Spleen (tissue), 11 donors: ENCODE measurements at regions not wholly inside any gene's neighbourhood (a gene's known extent, or its start where the extent isn't known, plus 50 kb on each side); places are given as distances from the start of the nearest gene placed in this dataset.
A peak's percentile ranks its signal among the peaks of the same experiment; 100 is the strongest.

ENCODE experiments used
- DNase-seq: peaks from one replicate; pipeline ENCODE4 v3.0.0-alpha.2; 2020
- H3K27ac ChIP-seq, 8 donors: fragments of 200-600 bp; sonication (generic) in 7 of 8; 1 replicate in 4 of 8; 2 replicates in 4 of 8; pipeline versions ENCODE4 v1.5.0 to v1.8.0; 2016 to 2021; ENCODE audit warnings: inconsistent platforms in 4 of 8, mild to moderate bottlenecking in 4 of 8, moderate library complexity in 1 of 8
- H3K27me3 ChIP-seq, 7 donors: fragments of 200-600 bp; sonication (generic) in 6 of 7; replicated peaks in 1 of 7; 1 replicate in 4 of 7; 2 replicates in 3 of 7; pipeline versions ENCODE4 v1.5.0 to v1.8.0; 2016 to 2021; ENCODE audit warnings: inconsistent platforms in 3 of 7, mild to moderate bottlenecking in 1 of 7
- H3K36me3 ChIP-seq, 6 donors: fragments of 200-600 bp; sonication (generic) in 5 of 6; 1 replicate in 4 of 6; 2 replicates in 2 of 6; pipeline versions ENCODE4 v1.5.0 to v1.8.0; 2016 to 2021; ENCODE audit warnings: inconsistent platforms in 2 of 6
- H3K4me1 ChIP-seq, 6 donors: fragments of 200-600 bp; sonication (generic) in 5 of 6; 1 replicate in 3 of 6; 2 replicates in 3 of 6; pipeline versions ENCODE4 v1.5.0 to v1.8.0; 2016 to 2021; ENCODE audit warnings: inconsistent platforms in 3 of 6
- H3K4me3 ChIP-seq, 8 donors: fragments of 200-600 bp; sonication (generic) in 7 of 8; 1 replicate in 4 of 8; 2 replicates in 4 of 8; pipeline versions ENCODE4 v1.5.0 to v1.8.0; 2016 to 2021; ENCODE audit warnings: inconsistent platforms in 4 of 8, mild to moderate bottlenecking in 4 of 8, moderate library complexity in 2 of 8
- H3K9me3 ChIP-seq, 8 donors: fragments of 200-600 bp; sonication (generic) in 7 of 8; 1 replicate in 4 of 8; 2 replicates in 4 of 8; pipeline versions ENCODE4 v1.5.0 to v1.8.0; 2016 to 2021; ENCODE audit warnings: inconsistent platforms in 4 of 8
- POLR2A ChIP-seq, 3 donors: fragments of 450-650 bp; IDR thresholded peaks; one replicate each; pipeline ENCODE4 v1.5.1; 2017; ENCODE audit warnings: antibody characterized with exemption in 3 of 3, mild to moderate bottlenecking in 1 of 3
- POLR2AphosphoS5 ChIP-seq, 3 donors: sonication (generic); formaldehyde crosslinking; IDR thresholded peaks; one replicate each; pipeline ENCODE4 v1.5.1; 2017; ENCODE audit warnings: antibody characterized with exemption in 3 of 3
- WGBS, 5 donors: extraction: QIAGEN DNeasy Blood & Tissue Kit in 3 of 5; methylation state at CpG; one replicate each; pipeline versions ENCODE4 v1.1.5 to v1.1.7; 2013 to 2018; 5-methylcytosine and 5-hydroxymethylcytosine counted together
- intact Hi-C: fragments of 100-400 bp; cut with DNase I; formaldehyde crosslinking; loops from one replicate; pipeline ENCODE4 v1.15.0; 2023; ENCODE audit warnings: low total_unique reads
- TF ChIP-seq, protein P1 (sequence below), 11 experiments: fragments of 200-600 bp in 7 of 11; fragments of 450-650 bp in 4 of 11; sonication (generic) in 4 of 11; IDR thresholded peaks in 8 of 11; conservative IDR thresholded peaks in 3 of 11; 1 replicate in 7 of 11; 2 replicates in 4 of 11; pipeline versions ENCODE4 v1.4.0 to v1.8.0; 2016 to 2021; ENCODE audit warnings: antibody characterized with exemption in 11 of 11, inconsistent platforms in 4 of 11, mild to moderate bottlenecking in 1 of 11
- donor health status: healthy with polysubstance abuse.
- donor health status: DM: no; HTN: no; CAD: no; lungs with moderate emphysema.
- donor health status: DM: no; HTN: no; CAD: no.
- donor health status: Bipolar disorder and iron deficiency.
- donor health status: healthy.
- donor health status: DM: no; HTN: no; CAD: no.
- donor health status: DM: yes; HTN: yes; CAD: no.

DNA sequence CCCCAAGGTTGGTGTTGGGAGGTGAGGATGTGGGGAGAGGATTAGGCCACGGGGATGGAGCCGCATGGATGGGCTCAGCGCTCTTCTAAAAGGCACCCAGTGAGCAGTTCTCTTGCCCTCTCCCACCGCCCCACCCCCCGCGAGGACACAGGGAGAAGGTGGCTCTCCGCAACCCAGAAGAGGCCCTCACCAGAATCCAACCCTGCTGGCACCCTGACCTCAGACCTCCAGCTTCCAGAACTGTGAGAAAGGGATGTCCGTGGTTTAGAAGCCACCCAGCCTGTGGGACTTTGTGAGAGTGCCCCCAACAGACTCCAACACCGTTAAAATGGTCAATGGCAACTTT lies 242.8 kb upstream of the PPP2R2D start:
- Histone ChIP-seq H3K9me3 (peaks cover 0 to 6% (median 0%) of the 10 kb centered on the region in 8 donors), H3K4me3 (no peak overlapping the region), H3K27me3 (peaks cover 0 to 24% (median 0%) of the 10 kb centered on the region in 7 donors), H3K36me3 (no peaks in the 10 kb centered on the region), H3K27ac (no peak overlapping the region), H3K4me1 (peaks cover 0 to 15% (median 3%) of the 10 kb centered on the region in 6 donors)
- no peak for TF ChIP-seq POLR2AphosphoS5 (IDR thresholded peaks at IDR 0.05)
- TF ChIP-seq POLR2A (IDR thresholded peaks at IDR 0.05) = no peak
- intact Hi-C loops = no loop called here
- WGBS, 5 donors = 85 to 90% (median 87%) methylated on average over 9 of the region's 9 CpGs
- peak; percentile 39 for DNase-seq

DNA sequence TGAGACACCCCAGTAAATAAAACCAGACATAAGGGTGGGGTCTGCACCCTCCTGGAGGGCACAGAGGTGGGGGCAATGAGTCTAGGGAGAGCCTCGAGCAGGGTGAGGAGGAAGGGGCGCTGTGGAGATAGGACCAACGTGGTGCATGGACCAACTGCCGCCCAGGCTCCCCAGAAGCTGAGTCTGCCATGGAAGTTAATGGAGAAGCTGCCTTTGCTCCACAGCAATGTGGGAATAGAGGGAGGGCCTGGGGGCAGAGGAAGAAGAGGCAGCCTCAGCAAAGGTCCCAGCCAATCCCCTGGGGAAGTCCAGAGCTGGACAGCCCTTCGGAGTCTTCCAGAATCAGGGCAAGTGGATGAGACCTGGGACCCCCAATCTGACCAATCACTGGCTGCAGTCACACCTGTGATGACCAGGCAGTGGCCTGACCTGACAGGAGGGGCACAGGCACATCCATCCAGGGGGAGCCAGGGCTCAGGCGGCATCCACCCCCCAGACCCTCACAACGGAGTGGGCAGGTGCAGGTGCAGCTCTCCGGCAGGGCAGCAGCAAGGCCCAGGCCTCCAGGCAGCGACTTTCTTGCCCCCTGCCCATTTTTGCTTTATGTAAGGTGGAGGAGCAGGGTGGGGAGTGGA lies 242.2 kb upstream of the PPP2R2D start:
- no peaks in the 10 kb centered on the region for H3K36me3 ChIP-seq
- peaks cover 0 to 18% (median 0%) of the 10 kb centered on the region in 7 donors for H3K27me3 ChIP-seq
- peak; percentile 41 for DNase-seq
- intact Hi-C loops = no loop called here
- 77 to 89% (median 86%) methylated on average over 7 to 9 of the region's 9 CpGs for WGBS, 5 donors
- peaks cover 0 to 6% (median 0%) of the 10 kb centered on the region in 8 donors for H3K9me3 ChIP-seq
- peaks cover 0 to 15% (median 3%) of the 10 kb centered on the region in 6 donors for H3K4me1 ChIP-seq
- TF ChIP-seq POLR2A (IDR thresholded peaks at IDR 0.05) (no peak), POLR2AphosphoS5 (IDR thresholded peaks at IDR 0.05) (no peak)
- TF ChIP-seq, protein P1, sequence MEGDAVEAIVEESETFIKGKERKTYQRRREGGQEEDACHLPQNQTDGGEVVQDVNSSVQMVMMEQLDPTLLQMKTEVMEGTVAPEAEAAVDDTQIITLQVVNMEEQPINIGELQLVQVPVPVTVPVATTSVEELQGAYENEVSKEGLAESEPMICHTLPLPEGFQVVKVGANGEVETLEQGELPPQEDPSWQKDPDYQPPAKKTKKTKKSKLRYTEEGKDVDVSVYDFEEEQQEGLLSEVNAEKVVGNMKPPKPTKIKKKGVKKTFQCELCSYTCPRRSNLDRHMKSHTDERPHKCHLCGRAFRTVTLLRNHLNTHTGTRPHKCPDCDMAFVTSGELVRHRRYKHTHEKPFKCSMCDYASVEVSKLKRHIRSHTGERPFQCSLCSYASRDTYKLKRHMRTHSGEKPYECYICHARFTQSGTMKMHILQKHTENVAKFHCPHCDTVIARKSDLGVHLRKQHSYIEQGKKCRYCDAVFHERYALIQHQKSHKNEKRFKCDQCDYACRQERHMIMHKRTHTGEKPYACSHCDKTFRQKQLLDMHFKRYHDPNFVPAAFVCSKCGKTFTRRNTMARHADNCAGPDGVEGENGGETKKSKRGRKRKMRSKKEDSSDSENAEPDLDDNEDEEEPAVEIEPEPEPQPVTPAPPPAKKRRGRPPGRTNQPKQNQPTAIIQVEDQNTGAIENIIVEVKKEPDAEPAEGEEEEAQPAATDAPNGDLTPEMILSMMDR (IDR thresholded peaks at IDR 0.05 in 8 of 11, conservative IDR thresholded peaks at IDR 0.05 in 3 of 11) = no peak
- H3K27ac ChIP-seq = no peak overlapping the region
- no peak overlapping the region for H3K4me3 ChIP-seq

DNA sequence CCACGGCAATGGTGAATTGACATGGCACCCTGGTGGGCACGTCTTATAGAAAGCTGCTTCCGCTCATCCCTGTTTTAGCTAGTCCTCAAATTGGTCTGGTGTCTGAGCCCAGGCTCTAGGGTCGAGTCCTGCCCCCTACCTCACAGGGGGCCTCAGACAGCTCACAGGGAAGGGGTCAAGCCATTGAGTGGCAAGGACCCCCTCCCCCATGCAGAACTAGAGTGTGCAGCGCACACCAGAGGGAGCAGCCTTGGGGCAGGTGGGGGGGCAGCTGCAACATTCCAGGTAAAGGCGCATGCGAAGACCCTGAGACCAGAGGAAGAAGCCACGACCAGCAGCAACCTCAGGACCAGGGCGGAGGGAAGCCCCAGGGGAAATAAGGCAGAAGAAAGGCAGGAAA lies 240.4 kb upstream of the PPP2R2D start:
- TF ChIP-seq, protein P1 (IDR thresholded peaks at IDR 0.05 in 8 of 11, conservative IDR thresholded peaks at IDR 0.05 in 3 of 11) = no peak
- TF ChIP-seq POLR2AphosphoS5 (IDR thresholded peaks at IDR 0.05) (no peak), POLR2A (IDR thresholded peaks at IDR 0.05) (no peak)
- Histone ChIP-seq H3K4me1 (peaks cover 0 to 2% (median 0%) of the 10 kb centered on the region in 6 donors), H3K9me3 (peaks cover 0 to 6% (median 0%) of the 10 kb centered on the region in 8 donors), H3K36me3 (no peaks in the 10 kb centered on the region), H3K4me3 (no peak overlapping the region), H3K27me3 (peaks cover 0 to 8% (median 0%) of the 10 kb centered on the region in 7 donors), H3K27ac (no peak overlapping the region)
- no peak for DNase-seq
- intact Hi-C loops = no loop called here
- 87 to 94% (median 88%) methylated on average over 9 of the region's 9 CpGs for WGBS, 5 donors

DNA sequence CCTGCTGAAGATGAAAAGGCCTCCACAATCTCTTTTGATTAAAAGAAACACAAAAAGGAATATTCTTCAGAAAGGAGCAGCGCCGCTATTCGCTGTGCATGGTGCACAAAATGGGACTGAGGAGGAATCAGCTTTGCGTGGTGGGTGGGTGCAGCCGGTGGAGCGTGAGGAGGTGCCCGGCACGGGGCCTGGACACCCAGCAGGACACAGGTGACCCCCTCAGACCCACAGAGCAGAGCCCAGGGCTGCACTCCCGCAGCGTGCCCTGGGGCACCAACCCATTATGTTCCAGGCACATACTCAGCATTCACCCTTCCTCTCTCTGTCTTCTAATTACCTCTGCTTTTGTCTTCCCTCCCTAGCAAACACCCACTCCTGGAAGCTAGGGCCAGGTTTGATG lies 238.0 kb upstream of the PPP2R2D start:
- 89 to 94% (median 92%) methylated on average over 10 of the region's 10 CpGs for WGBS, 5 donors
- peak; percentile 33 for DNase-seq
- Histone ChIP-seq H3K4me1 (no peaks in the 10 kb centered on the region), H3K27me3 (peaks cover 0 to 11% (median 0%) of the 10 kb centered on the region in 7 donors), H3K36me3 (no peaks in the 10 kb centered on the region), H3K27ac (no peak overlapping the region), H3K9me3 (peaks cover 0 to 6% (median 0%) of the 10 kb centered on the region in 8 donors), H3K4me3 (no peak overlapping the region)
- no peak for TF ChIP-seq POLR2AphosphoS5 (IDR thresholded peaks at IDR 0.05)
- TF ChIP-seq POLR2A (IDR thresholded peaks at IDR 0.05) = no peak
- TF ChIP-seq, protein P1 (IDR thresholded peaks at IDR 0.05 in 8 of 11, conservative IDR thresholded peaks at IDR 0.05 in 3 of 11) = no peak
- intact Hi-C loops = no loop called here
